GM18508 (cell line): ENCODE measurements at regions not wholly inside any gene's neighbourhood (a gene's known extent, or its start where the extent isn't known, plus 50 kb on each side); places are given as distances from the start of the nearest gene placed in this dataset.

ENCODE experiments used
- ATAC-seq: cut with Tn5 transposase; IDR thresholded peaks from one replicate; pipeline ENCODE4 v1.9.1; 2021; ENCODE audit warnings: moderate number of reproducible peaks; ENCODE audit not compliant: insufficient read depth, unreplicated experiment

GRCh38 chr2:144598906-144599305 lies 79.0 kb upstream of the ZEB2 start:
- no peak for ATAC-seq

DNA sequence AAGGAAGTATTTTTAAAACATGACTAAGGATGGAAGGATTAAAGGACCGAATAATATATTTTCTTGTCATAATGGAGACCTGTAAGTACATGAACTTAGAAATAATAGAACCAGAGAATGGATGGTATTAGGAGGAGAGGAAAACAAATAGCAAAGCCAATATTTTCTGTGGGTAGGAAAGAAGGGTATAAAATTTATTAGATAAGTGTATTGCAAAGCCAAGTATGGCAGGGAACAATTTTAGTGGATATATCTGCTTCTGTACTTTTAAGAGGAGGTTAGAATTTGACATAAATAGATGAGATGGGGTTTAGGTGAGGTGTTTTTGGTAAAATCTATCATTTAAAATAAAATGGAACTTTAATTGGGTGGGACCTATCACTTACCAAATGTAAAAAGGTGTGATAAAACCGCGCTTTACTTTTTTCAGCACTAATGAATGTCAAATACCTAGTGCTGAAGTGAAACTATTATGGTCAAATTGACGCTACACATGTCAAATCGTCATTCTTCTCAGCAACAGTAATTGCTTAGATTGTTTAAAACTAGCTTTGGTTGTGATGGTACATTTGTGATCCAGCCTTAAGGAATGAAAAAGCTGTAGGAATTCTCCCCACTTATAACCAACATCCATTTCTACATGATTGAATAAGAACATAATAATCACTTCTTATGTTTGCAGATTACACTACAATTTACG lies 78.1 kb upstream of the ZEB2 start:
- ATAC-seq, result no peak

DNA sequence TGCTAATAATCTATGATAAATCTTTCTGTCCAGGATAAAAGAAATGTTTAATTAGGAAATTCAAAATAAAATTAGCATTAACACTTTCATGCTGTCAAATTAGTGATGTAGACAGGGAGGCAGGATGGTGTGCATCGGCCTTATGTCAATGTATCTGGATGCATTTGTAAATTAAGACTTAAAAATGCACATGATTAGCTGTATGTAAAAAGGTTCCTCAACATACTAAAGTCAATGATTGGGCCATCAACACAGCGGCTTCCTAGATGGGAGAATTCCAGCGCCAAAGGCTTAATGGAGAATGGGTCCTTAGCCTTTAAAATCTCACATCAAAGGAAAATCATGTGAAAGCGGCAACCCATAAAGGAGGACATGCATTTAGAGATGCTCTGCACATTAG lies 77.5 kb upstream of the ZEB2 start:
- ATAC-seq, result no peak

DNA sequence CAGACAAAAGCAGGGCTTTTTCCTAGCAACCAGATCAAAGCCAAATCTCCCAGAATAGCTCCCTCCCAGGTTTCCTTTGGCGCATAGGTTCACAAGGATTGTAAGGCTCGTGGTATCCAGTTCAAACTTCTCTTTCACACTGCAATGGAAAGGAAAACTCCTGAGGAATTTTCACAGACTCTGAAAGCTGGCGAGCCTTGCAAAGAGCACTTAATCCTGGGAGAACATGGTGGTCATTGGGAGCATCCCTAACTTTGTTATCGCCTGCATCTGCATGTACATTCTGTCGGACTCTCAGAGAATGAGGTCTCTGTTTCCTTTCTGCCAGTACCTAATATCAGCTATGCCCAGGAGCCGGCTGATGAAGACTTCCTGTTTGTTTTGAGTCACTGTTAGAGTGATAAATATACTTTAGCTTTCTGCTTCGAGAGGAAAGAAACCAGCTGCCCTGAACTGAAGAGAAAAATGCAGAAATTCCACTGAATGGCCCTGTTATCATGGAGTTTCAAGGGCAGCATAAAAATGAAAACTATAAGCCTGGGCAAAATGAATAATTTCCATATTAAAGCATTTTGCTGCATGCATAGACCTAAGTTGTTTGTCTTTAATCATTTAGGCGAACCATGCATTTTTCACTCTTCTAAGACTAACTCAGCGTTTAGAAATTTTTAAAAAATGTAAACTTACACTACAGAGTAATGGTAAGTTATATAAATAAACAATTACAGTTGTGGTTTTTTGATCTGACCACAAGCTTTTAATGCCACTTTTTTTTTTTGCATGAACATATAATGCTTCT lies 76.4 kb upstream of the ZEB2 start:
- ATAC-seq, result peak; percentile 88

DNA sequence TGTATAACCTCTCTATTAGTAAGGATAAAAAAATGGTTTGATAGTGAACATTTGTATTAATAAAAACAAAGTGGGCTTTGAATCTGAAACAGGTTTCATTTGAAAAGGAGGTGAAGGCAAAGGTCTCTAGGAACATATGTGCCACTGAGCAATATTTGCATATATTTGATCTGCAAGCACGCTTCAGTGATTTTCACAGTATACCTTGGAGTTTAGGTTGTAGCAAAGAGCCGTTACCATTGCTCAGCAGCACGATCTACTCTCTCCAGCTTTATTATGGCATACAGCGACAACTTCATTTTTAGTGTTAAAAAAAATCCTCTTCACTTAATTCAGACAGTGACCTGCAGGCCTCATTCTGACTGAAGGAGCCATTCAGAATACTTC lies 75.8 kb upstream of the ZEB2 start:
- no peak for ATAC-seq

GRCh38 chr2:144595279-144595678 lies 75.4 kb upstream of the ZEB2 start:
- ATAC-seq, result no peak

DNA sequence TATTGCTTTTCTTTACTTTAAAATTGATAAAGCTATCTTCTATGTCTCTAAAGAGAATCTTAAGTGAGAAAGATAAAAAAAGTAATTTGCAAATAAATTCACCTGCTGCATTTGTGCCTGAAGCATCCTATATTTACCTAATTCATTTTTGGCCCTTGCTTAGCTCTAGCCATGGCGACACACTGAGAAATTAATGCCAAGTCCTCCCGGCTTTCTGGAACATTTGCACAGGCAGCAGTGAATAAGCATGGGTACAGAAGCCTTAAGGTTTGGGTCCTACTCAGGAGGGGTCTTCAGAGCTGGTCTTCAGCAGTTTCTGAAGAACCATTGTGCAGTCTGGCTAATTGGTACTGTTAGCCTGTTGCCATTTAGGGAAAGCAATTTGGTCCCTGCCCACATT lies 73.9 kb upstream of the ZEB2 start:
- no peak for ATAC-seq

GRCh38 chr2:144592500-144593256 lies 72.8 kb upstream of the ZEB2 start:
- no peak for ATAC-seq

GRCh38 chr2:144587306-144587705 lies 67.4 kb upstream of the ZEB2 start:
- no peak for ATAC-seq

DNA sequence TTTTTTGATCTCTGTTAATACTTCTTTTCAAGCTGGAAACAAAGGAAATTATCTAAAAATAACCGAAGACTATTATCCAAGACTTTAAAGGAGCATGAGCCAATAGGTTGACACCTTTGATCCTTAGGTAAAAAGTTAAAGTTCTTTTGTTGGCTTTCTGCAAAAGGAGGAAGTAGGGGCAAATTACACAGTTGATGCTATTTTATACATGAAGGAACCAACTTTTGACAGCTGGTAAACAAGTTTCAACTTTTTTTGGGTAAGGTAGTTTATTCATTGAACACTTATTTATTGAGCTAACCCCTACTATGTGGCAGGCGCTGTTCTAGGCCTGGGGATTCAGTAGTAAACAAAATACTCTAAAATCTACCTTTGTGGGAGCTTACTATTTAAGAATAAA lies 66.6 kb upstream of the ZEB2 start:
- no peak for ATAC-seq

DNA sequence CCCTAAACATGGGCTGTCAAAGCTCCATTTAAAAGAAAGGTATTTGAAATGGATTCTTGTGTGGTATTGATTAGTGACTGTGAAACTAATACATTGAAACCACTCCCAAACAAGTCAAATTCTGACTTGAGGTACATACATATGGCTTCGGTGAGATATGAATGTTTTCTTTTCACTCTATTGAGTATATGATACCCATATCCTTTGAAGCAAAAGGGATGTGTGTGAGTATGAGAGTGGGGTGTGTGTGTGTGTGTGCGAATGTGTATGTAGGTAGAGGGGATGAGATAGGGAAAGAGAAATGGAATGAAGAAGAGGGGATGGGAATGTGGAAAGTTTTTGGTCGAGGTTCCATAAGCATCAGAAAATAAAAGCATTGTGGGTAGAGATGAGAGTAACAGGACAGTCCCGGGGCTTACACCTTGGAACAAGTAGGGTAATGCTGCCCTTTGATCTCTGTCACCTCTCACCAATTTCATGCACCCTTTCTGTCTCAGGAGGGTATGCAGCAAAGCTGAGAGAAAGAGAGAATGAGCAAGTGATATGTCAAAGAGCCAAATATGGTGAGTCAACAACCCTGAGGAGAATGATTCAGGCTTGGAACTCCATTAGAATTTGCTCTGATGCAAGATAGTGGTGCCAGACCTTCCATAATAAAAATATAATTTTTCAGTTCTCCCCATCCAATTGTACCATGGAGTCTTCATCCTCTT lies 64.0 kb upstream of the ZEB2 start:
- ATAC-seq, result no peak

GRCh38 chr2:144583381-144583729 lies 63.4 kb upstream of the ZEB2 start:
- ATAC-seq, result no peak

GRCh38 chr2:144582651-144583380 lies 62.9 kb upstream of the ZEB2 start:
- no peak for ATAC-seq

GRCh38 chr2:144580521-144581161 lies 60.7 kb upstream of the ZEB2 start:
- ATAC-seq, result no peak

- no peak for ATAC-seq
These were observed 59.6 kb upstream of the ZEB2 start for GRCh38 chr2:144579556-144579955.

DNA sequence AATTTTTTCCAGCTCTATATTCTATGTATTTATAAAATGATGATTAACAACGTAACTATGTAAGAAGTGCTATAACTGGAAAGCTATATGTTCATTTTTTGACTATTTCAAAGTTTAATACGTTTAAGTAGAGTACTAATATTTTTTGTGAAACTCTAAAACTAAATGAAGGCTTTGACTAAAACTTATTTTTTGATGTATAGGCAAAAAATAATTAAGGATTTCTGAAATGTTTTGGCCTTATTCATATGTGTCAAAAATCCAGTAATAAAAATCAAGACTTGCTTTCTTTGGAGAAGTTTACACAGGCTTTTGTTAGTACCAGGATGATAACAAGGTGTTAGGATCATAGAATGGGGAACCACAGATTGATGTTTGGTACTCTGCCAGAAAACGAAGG lies 58.2 kb upstream of the ZEB2 start:
- ATAC-seq, result no peak

GRCh38 chr2:144572977-144573376 lies 53.1 kb upstream of the ZEB2 start:
- ATAC-seq, result no peak

- ATAC-seq, result no peak
These were observed 51.9 kb upstream of the ZEB2 start for GRCh38 chr2:144571770-144572169.

DNA sequence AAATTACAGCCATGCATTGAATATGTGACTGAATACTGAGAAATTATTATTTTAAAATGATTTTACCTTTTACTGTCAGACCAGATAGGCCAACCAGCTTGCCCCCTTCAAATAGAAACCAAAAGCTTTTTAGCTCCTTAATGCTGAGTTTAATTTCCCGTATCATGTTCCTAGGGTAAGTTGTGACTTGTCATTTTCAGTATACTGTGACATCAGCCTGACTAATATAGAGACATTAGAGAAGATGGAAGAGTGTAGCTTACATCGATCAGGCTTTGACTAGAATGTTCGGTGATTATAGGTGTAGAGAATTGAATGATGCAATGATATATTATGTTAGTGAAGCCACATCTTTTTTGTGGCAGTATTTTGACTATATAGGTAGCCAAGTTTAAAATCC lies 50.6 kb upstream of the ZEB2 start:
- no peak for ATAC-seq
